ENCODE measurements at regions not wholly inside any gene's neighbourhood (a gene's known extent, or its start where the extent isn't known, plus 50 kb on each side); places are given as distances from the start of the nearest gene placed in this dataset.

GRCh38 chr12:61701471-61701870, 558.7 kb upstream of the USP15 start:
- TF ChIP-seq CTCF (conservative IDR thresholded peaks at IDR 0.05 in 1 of 2, IDR thresholded peaks at IDR 0.05 in 1 of 2; ENCODE audit: low read depth in 1 of 2, low read length in 2 of 2) (no peak), EZH2 (IDR thresholded peaks at IDR 0.05; ENCODE audit: low read length, missing control alignments) (no peak)

Data from fibroblast of lung (primary cell).